Right lung (tissue), 2 donors: ENCODE measurements at regions not wholly inside any gene's neighbourhood (a gene's known extent, or its start where the extent isn't known, plus 50 kb on each side); places are given as distances from the start of the nearest gene placed in this dataset.
"Not testable (repeated sequence)": the region's sequence is repeated elsewhere in the genome, so short reads cannot be mapped to it uniquely, and the experiment has no call there.

ENCODE experiments used
- DNase-seq, 2 donors: peaks; one replicate each; pipeline ENCODE4 v3.0.0-alpha.2; 2013

- no peak for DNase-seq
Observed at GRCh38 chr2:66105066-66105753, 329.7 kb upstream of the MEIS1 start.

- DNase-seq = no peak
Observed at GRCh38 chr2:66103581-66103980, 331.3 kb upstream of the MEIS1 start.

- no peak for DNase-seq
Observed at GRCh38 chr2:66101206-66101605, 333.7 kb upstream of the MEIS1 start.

GRCh38 chr2:66095820-66096345, 339.0 kb upstream of the MEIS1 start:
- no peak for DNase-seq

- DNase-seq = not testable (repeated sequence)
Observed at GRCh38 chr2:66094689-66095088, 340.2 kb upstream of the MEIS1 start.

GRCh38 chr2:66093371-66093770, 341.6 kb upstream of the MEIS1 start:
- peak; percentile 28 to 52 for DNase-seq

- DNase-seq = no peak
Observed at GRCh38 chr2:66084948-66085590, 349.9 kb upstream of the MEIS1 start.

- DNase-seq = no peak
Observed at GRCh38 chr2:66082581-66082980, 352.3 kb upstream of the MEIS1 start.

GRCh38 chr2:66080127-66080526, 354.8 kb upstream of the MEIS1 start:
- DNase-seq = no peak

- no peak for DNase-seq
Observed at GRCh38 chr2:66073172-66073571, 361.8 kb upstream of the MEIS1 start.

- DNase-seq = peak; percentile 72 to 73
Observed at GRCh38 chr2:66070721-66071602, 364.0 kb upstream of the MEIS1 start.

GRCh38 chr2:66069937-66070720, 364.8 kb upstream of the MEIS1 start:
- DNase-seq = no peak

GRCh38 chr2:66066032-66066431, 368.9 kb upstream of the MEIS1 start:
- DNase-seq = no peak

GRCh38 chr2:66059332-66059731, 375.6 kb upstream of the MEIS1 start:
- DNase-seq = no peak

- no peak for DNase-seq
Observed at GRCh38 chr2:66058675-66059074, 376.2 kb upstream of the MEIS1 start.

- no peak for DNase-seq
Observed at GRCh38 chr2:66057844-66058243, 377.1 kb upstream of the MEIS1 start.

- DNase-seq = no peak
Observed at GRCh38 chr2:66050392-66050791, 384.5 kb upstream of the MEIS1 start.

GRCh38 chr2:66048667-66049066, 386.3 kb upstream of the MEIS1 start:
- no peak for DNase-seq

GRCh38 chr2:66041902-66042657, 392.8 kb upstream of the MEIS1 start:
- no peak for DNase-seq

GRCh38 chr2:66036948-66037347, 398.0 kb upstream of the MEIS1 start:
- no peak for DNase-seq

GRCh38 chr2:66034467-66034866, 400.5 kb upstream of the MEIS1 start:
- no peak for DNase-seq
